Ishikawa (cell line): ENCODE measurements at regions not wholly inside any gene's neighbourhood (a gene's known extent, or its start where the extent isn't known, plus 50 kb on each side); places are given as distances from the start of the nearest gene placed in this dataset.

ENCODE experiments used
- CEBPB ChIP-seq: IDR thresholded peaks from 2 replicates; pipeline ENCODE4 v1.6.1; 2012
- CREB1 ChIP-seq: IDR thresholded peaks from 2 replicates; pipeline ENCODE4 v1.6.1; 2012; ENCODE audit warnings: low read depth
- EGR1 ChIP-seq: IDR thresholded peaks from 2 replicates; pipeline ENCODE4 v1.6.1; 2012
- EP300 ChIP-seq: IDR thresholded peaks from 2 replicates; pipeline ENCODE4 v1.6.1; 2012; ENCODE audit warnings: borderline replicate concordance
- FOXM1 ChIP-seq: IDR thresholded peaks from 2 replicates; pipeline ENCODE4 v1.6.1; 2012; ENCODE audit warnings: low read depth, borderline replicate concordance
- NFIC ChIP-seq: IDR thresholded peaks from 2 replicates; pipeline ENCODE4 v1.6.1; 2012
- RAD21 ChIP-seq: IDR thresholded peaks from 2 replicates; pipeline ENCODE4 v1.6.1; 2012; ENCODE audit warnings: low read depth
- TAF1 ChIP-seq: IDR thresholded peaks from 2 replicates; pipeline ENCODE4 v1.6.1; 2012; ENCODE audit warnings: low read depth, mild to moderate bottlenecking
- TCF12 ChIP-seq: IDR thresholded peaks from 2 replicates; pipeline ENCODE4 v1.6.1; 2012; ENCODE audit warnings: low read depth
- TEAD4 ChIP-seq: IDR thresholded peaks from 2 replicates; pipeline ENCODE4 v1.6.1; 2012
- YY1 ChIP-seq: IDR thresholded peaks from 2 replicates; pipeline ENCODE4 v1.6.1; 2012; ENCODE audit warnings: low read depth
- ZBTB7A ChIP-seq: IDR thresholded peaks from 2 replicates; pipeline ENCODE4 v1.6.1; 2012; ENCODE audit warnings: low read depth
- TF ChIP-seq, protein P1 (sequence below): IDR thresholded peaks from 2 replicates; pipeline ENCODE4 v1.6.1; 2012; ENCODE audit warnings: low read depth, mild to moderate bottlenecking
- TF ChIP-seq, protein P2 (sequence below): IDR thresholded peaks from 2 replicates; pipeline ENCODE4 v1.6.1; 2012
- TF ChIP-seq, protein P3 (sequence below): IDR thresholded peaks from 2 replicates; pipeline ENCODE4 v1.6.1; 2012

DNA sequence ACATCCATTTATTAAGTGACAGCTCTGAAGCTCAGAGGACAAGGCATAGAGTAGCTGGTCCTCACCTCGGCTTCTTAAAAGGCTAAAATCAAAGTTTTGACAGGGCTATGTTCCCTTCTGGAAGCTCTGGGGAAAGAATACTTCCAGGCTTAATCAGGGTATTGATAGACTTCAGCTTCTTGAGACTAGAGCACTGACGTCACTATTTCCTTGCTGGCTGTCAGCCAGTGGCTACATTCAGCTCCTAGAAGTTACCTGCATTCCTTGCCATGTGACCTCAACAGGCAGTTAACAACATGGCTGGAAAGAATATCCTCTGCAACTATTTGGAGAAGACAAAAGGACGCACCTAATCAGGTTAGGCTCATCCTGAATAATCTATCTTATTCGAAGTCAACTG is 1144.8 kb downstream of the ADGRL3 start:
- no peak for TF ChIP-seq YY1
- no peak for TF ChIP-seq CEBPB
- no peak for TF ChIP-seq CREB1
- TF ChIP-seq, protein P1, sequence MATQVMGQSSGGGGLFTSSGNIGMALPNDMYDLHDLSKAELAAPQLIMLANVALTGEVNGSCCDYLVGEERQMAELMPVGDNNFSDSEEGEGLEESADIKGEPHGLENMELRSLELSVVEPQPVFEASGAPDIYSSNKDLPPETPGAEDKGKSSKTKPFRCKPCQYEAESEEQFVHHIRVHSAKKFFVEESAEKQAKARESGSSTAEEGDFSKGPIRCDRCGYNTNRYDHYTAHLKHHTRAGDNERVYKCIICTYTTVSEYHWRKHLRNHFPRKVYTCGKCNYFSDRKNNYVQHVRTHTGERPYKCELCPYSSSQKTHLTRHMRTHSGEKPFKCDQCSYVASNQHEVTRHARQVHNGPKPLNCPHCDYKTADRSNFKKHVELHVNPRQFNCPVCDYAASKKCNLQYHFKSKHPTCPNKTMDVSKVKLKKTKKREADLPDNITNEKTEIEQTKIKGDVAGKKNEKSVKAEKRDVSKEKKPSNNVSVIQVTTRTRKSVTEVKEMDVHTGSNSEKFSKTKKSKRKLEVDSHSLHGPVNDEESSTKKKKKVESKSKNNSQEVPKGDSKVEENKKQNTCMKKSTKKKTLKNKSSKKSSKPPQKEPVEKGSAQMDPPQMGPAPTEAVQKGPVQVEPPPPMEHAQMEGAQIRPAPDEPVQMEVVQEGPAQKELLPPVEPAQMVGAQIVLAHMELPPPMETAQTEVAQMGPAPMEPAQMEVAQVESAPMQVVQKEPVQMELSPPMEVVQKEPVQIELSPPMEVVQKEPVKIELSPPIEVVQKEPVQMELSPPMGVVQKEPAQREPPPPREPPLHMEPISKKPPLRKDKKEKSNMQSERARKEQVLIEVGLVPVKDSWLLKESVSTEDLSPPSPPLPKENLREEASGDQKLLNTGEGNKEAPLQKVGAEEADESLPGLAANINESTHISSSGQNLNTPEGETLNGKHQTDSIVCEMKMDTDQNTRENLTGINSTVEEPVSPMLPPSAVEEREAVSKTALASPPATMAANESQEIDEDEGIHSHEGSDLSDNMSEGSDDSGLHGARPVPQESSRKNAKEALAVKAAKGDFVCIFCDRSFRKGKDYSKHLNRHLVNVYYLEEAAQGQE = no peak
- no peak for TF ChIP-seq FOXM1
- no peak for TF ChIP-seq TEAD4
- TF ChIP-seq, protein P2, sequence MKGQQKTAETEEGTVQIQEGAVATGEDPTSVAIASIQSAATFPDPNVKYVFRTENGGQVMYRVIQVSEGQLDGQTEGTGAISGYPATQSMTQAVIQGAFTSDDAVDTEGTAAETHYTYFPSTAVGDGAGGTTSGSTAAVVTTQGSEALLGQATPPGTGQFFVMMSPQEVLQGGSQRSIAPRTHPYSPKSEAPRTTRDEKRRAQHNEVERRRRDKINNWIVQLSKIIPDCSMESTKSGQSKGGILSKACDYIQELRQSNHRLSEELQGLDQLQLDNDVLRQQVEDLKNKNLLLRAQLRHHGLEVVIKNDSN = no peak
- TF ChIP-seq, protein P3, sequence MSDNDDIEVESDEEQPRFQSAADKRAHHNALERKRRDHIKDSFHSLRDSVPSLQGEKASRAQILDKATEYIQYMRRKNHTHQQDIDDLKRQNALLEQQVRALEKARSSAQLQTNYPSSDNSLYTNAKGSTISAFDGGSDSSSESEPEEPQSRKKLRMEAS = no peak
- no peak for TF ChIP-seq TCF12
- no peak for TF ChIP-seq EGR1
- TF ChIP-seq NFIC = no peak
- TF ChIP-seq RAD21 = no peak
- TF ChIP-seq ZBTB7A = no peak
- no peak for TF ChIP-seq TAF1
- no peak for TF ChIP-seq EP300

DNA sequence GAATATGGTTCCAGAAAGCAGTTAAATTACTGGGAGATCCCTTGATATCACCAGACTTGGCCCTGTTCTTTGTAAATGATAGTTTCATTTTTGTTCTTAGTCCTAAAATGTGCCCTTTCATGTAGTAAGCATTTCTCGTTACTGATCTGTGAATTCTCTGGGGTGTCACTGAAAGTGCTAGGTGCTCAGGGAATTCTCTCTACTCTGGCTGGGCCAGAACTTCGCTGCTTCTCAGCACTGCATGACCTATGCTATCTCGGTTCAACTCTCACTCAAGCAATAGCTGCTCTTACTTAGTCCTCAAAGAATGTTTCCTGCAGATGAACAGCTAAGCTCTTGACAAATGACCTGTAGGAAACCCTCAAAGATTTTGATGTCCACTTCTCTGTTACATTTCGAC is 1144.3 kb downstream of the ADGRL3 start:
- TF ChIP-seq EGR1 (no peak), RAD21 (no peak), TEAD4 (no peak), FOXM1 (no peak), CEBPB (no peak), TCF12 (no peak), ZBTB7A (no peak), NFIC (no peak), YY1 (no peak), EP300 (no peak), TAF1 (no peak), CREB1 (no peak)
- TF ChIP-seq, protein P2 = no peak
- TF ChIP-seq, protein P3 = no peak
- TF ChIP-seq, protein P1 = no peak

DNA sequence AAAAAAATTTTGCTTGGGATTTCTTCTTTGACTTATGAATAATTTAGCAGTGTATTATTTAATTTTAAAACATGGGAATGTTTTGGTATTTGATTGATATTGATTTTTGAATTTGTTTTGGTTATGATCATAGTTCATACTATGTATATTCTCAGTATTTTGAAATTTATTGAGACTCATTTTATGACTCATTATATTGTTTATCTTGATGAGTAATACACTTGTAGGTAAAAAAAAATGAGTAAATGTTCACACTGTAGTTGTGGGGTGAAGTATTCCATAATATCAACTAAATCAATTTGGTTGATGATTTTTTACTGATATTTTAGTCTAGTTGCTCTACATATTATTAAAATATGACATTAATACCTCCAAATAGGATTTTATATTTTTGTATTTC is 1142.2 kb downstream of the ADGRL3 start:
- TF ChIP-seq, protein P1 = no peak
- TF ChIP-seq RAD21 = no peak
- TF ChIP-seq YY1 = no peak
- no peak for TF ChIP-seq CREB1
- no peak for TF ChIP-seq ZBTB7A
- TF ChIP-seq FOXM1 = no peak
- TF ChIP-seq EGR1 = no peak
- no peak for TF ChIP-seq TCF12
- TF ChIP-seq TEAD4 = no peak
- no peak for TF ChIP-seq EP300
- no peak for TF ChIP-seq TAF1
- TF ChIP-seq, protein P2 = no peak
- no peak for TF ChIP-seq NFIC
- TF ChIP-seq, protein P3 = no peak

DNA sequence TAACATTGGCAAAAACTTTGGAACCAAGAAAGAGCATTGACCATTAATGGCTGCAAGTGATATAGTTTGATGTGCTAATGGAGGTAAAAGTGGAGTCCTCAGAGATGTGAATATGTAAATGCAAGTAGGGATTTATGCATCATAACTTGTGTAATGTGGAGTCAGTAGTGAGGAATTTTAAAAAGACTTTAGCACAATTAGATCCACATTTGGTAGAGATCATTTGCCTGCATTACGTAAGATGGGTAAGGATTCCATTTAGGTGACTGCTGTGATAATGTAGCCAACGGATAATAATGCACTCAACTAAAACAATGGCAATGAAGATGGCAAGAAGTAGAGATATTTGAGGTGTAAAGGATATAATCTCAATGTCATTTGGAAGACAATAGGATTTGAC is 1128.4 kb downstream of the ADGRL3 start:
- TF ChIP-seq CREB1 (no peak), YY1 (no peak), TEAD4 (no peak), EP300 (no peak), FOXM1 (no peak), ZBTB7A (no peak), EGR1 (no peak), RAD21 (no peak), CEBPB (no peak), NFIC (no peak)
- TF ChIP-seq, protein P3 = no peak
